ENCODE measurements at regions not wholly inside any gene's neighbourhood (a gene's known extent, or its start where the extent isn't known, plus 50 kb on each side); places are given as distances from the start of the nearest gene placed in this dataset.

DNA sequence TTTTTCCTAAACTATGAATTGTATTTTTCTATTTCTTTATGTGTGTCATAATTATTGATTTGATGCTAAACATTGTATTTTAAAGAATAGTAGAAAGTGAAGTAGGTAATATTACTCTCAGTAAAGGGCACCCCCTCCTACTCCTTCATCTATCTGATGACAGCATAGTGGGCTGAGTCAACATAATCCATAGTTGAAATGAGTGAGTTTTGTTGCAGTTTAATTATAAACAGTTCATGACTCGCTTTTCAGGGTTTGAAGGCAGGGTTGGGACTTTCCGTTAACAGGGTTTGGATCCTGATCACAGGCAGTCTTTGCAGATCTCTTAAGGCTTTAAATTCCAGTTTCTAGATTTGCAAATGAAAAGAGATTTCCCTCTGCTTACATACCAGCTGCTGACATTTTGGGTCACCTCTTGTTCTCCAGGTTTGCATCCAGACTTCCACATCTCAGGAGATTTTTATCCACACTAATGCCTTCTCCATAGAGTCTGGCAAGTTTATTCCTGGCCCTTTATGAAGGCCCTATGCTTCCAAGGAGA is 54.0 kb upstream of the TACR3 start:
- no peak for TF ChIP-seq ZFX (IDR thresholded peaks at IDR 0.05; ENCODE audit: borderline replicate concordance)
- no peak overlapping the region for H3K27ac ChIP-seq
